ENCODE measurements at regions not wholly inside any gene's neighbourhood (a gene's known extent, or its start where the extent isn't known, plus 50 kb on each side); places are given as distances from the start of the nearest gene placed in this dataset.

- ChIA-PET CTCF (no interaction called here), POLR2A (no interaction called here)
- no peaks in the 10 kb centered on the region for H3K9me3 ChIP-seq (replicated peaks; ENCODE audit: control insufficient read depth, insufficient read depth, low read length)
- dilution Hi-C loops (cut with MboI; ENCODE audit: extremely low pct_ligation_motif_present, low sequenced_read_pairs) = no loop called here
- no peak overlapping the region for H3K4me2 ChIP-seq (ENCODE audit: insufficient read depth, low read length)
- H3K9me1 ChIP-seq (replicated peaks; ENCODE audit: control insufficient read depth, extremely low read depth, insufficient read depth, low read length) = no peaks in the 10 kb centered on the region
- H3K27ac ChIP-seq (ENCODE audit: insufficient read depth, low read depth, low read length) = no peak overlapping the region
- H4K20me1 ChIP-seq (replicated peaks; ENCODE audit: control insufficient read depth, extremely low read depth, insufficient read depth, low read length) = no peaks in the 10 kb centered on the region
- H2AFZ ChIP-seq (ENCODE audit: low read depth, low read length) = no peak overlapping the region
- intact Hi-C loops (cut with micrococcal nuclease) = no loop called here
- H3K36me3 ChIP-seq (ENCODE audit: control insufficient read depth in 2 of 2, extremely low read depth in 1 of 2, insufficient read depth in 2 of 2, low read length in 2 of 2) = no peaks in the 10 kb centered on the region
- DNase-seq (ENCODE audit: low read depth, low spot score) (no peak), FAIRE-seq (no peak)
- no peak overlapping the region for H3K4me3 ChIP-seq (replicated peaks in 1 of 3; ENCODE audit: insufficient read depth in 1 of 3, low read depth in 1 of 3, low read length in 3 of 3)
- no peak overlapping the region for H3K9ac ChIP-seq (replicated peaks; ENCODE audit: extremely low read depth, insufficient read depth, low read length)
- no TSS peak for BruUV-seq (replicated peaks)
- H3K79me2 ChIP-seq (ENCODE audit: control insufficient read depth, insufficient read depth, low read length) = no peaks in the 10 kb centered on the region
- no peaks in the 10 kb centered on the region for H3K27me3 ChIP-seq (ENCODE audit: control insufficient read depth in 2 of 2, insufficient read depth in 2 of 2, low read length in 2 of 2)
- TF ChIP-seq POLR2AphosphoS5 (IDR thresholded peaks at IDR 0.05; ENCODE audit: insufficient read depth, low read depth, low read length) (no peak), FOS (IDR thresholded peaks at IDR 0.05; ENCODE audit: borderline replicate concordance, insufficient read depth, low read length) (no peak), JUN (IDR thresholded peaks at IDR 0.05; ENCODE audit: borderline replicate concordance, insufficient read depth, insufficient read length, low read depth) (no peak)
- H3K4me1 ChIP-seq (ENCODE audit: control insufficient read depth, extremely low read depth, insufficient read depth, low read length) = no peaks in the 10 kb centered on the region
Observed at GRCh38 chr3:177331203-177331835, 134.0 kb upstream of the TBL1XR1 start.

- H3K27me3 ChIP-seq (ENCODE audit: control insufficient read depth in 2 of 2, insufficient read depth in 2 of 2, low read length in 2 of 2) = no peaks in the 10 kb centered on the region
- H3K4me1 ChIP-seq (ENCODE audit: control insufficient read depth, extremely low read depth, insufficient read depth, low read length) = no peaks in the 10 kb centered on the region
- ChIA-PET POLR2A (no interaction called here), CTCF (interaction anchor here (0.8 kb wide), 1 partner anchor 24 kb away, joined by 3 read pairs; no protein-coding TSS in a partner anchor)
- no peak overlapping the region for H3K9ac ChIP-seq (replicated peaks; ENCODE audit: extremely low read depth, insufficient read depth, low read length)
- H3K36me3 ChIP-seq (ENCODE audit: control insufficient read depth in 2 of 2, extremely low read depth in 1 of 2, insufficient read depth in 2 of 2, low read length in 2 of 2) = no peaks in the 10 kb centered on the region
- no peak overlapping the region for H3K27ac ChIP-seq (ENCODE audit: insufficient read depth, low read depth, low read length)
- no peak overlapping the region for H3K4me3 ChIP-seq (replicated peaks in 1 of 3; ENCODE audit: insufficient read depth in 1 of 3, low read depth in 1 of 3, low read length in 3 of 3)
- H3K4me2 ChIP-seq (ENCODE audit: insufficient read depth, low read length) = no peak overlapping the region
- H3K9me1 ChIP-seq (replicated peaks; ENCODE audit: control insufficient read depth, extremely low read depth, insufficient read depth, low read length) = no peaks in the 10 kb centered on the region
- intact Hi-C loops (cut with micrococcal nuclease) (no loop called here), dilution Hi-C loops (cut with MboI; ENCODE audit: extremely low pct_ligation_motif_present, low sequenced_read_pairs) (no loop called here)
- H3K9me3 ChIP-seq (replicated peaks; ENCODE audit: control insufficient read depth, insufficient read depth, low read length) = no peaks in the 10 kb centered on the region
- H4K20me1 ChIP-seq (replicated peaks; ENCODE audit: control insufficient read depth, extremely low read depth, insufficient read depth, low read length) = no peaks in the 10 kb centered on the region
- H3K79me2 ChIP-seq (ENCODE audit: control insufficient read depth, insufficient read depth, low read length) = no peaks in the 10 kb centered on the region
- no TSS peak for BruUV-seq (replicated peaks)
- H2AFZ ChIP-seq (ENCODE audit: low read depth, low read length) = no peak overlapping the region
- FAIRE-seq (no peak), DNase-seq (ENCODE audit: low read depth, low spot score) (no peak)
- no peak for TF ChIP-seq CTCF (IDR thresholded peaks at IDR 0.05; ENCODE audit: extremely low read depth in 1 of 2, insufficient read depth in 1 of 2, low read depth in 1 of 2, low read length in 2 of 2)
- TF ChIP-seq POLR2AphosphoS5 (IDR thresholded peaks at IDR 0.05; ENCODE audit: insufficient read depth, low read depth, low read length) = no peak
- no peak for TF ChIP-seq FOS (IDR thresholded peaks at IDR 0.05; ENCODE audit: borderline replicate concordance, insufficient read depth, low read length)
- TF ChIP-seq GATA2 (IDR thresholded peaks at IDR 0.05; ENCODE audit: insufficient read depth, insufficient read length, low read depth, low read length) = no peak
- TF ChIP-seq POLR2A (IDR thresholded peaks at IDR 0.05; ENCODE audit: low read depth, low read length) = no peak
- no peak for TF ChIP-seq JUN (IDR thresholded peaks at IDR 0.05; ENCODE audit: borderline replicate concordance, insufficient read depth, insufficient read length, low read depth)
- no peak for TF ChIP-seq EZH2 (IDR thresholded peaks at IDR 0.05; ENCODE audit: borderline replicate concordance, low read depth, low read length, severe bottlenecking)
- TF ChIP-seq MAX (IDR thresholded peaks at IDR 0.05; ENCODE audit: insufficient read depth, insufficient read length) = no peak
- TF ChIP-seq MYC (IDR thresholded peaks at IDR 0.05; ENCODE audit: low read depth, low read length) = no peak
Observed at GRCh38 chr3:177332955-177333354, 135.7 kb upstream of the TBL1XR1 start.
